GM23338 (cell line): ENCODE measurements at regions not wholly inside any gene's neighbourhood (a gene's known extent, or its start where the extent isn't known, plus 50 kb on each side); places are given as distances from the start of the nearest gene placed in this dataset.

ENCODE experiments used
- CREB1 ChIP-seq: fragments of 250-450 bp; sonication (Bioruptor Pico); IDR thresholded peaks from 2 replicates; pipeline ENCODE4 v1.5.0; 2020; ENCODE audit warnings: low read depth, mild to moderate bottlenecking, moderate library complexity
- CTCF ChIP-seq, 2 experiments: fragments of 200-600 bp in 1 of 2; sonication (generic) in 1 of 2; conservative IDR thresholded peaks; 2 replicates each; pipeline versions ENCODE4 v1.5.1 to v1.6.1; 2016 to 2017; ENCODE audit warnings: antibody characterized with exemption in 2 of 2, low read depth in 2 of 2, mild to moderate bottlenecking in 2 of 2, moderate library complexity in 1 of 2
- ETS1 ChIP-seq: IDR thresholded peaks from 2 replicates; pipeline ENCODE4 v1.6.1; 2016; ENCODE audit warnings: antibody characterized with exemption
- EZH2 ChIP-seq: fragments of 200-600 bp; sonication (generic); IDR thresholded peaks from one replicate; pipeline ENCODE4 v1.8.0; 2017; ENCODE audit warnings: antibody characterized with exemption, mild to moderate bottlenecking, low read depth; ENCODE audit not compliant: unreplicated experiment
- EZH2phosphoT487 ChIP-seq: fragments of 200-600 bp; sonication (generic); IDR thresholded peaks from one replicate; pipeline ENCODE4 v1.8.1; 2018; ENCODE audit warnings: antibody characterized with exemption; ENCODE audit not compliant: unreplicated experiment
- JUNB ChIP-seq: IDR thresholded peaks from one replicate; pipeline ENCODE4 v1.6.1; 2016; ENCODE audit warnings: antibody characterized with exemption; ENCODE audit not compliant: unreplicated experiment
- NANOG ChIP-seq: IDR thresholded peaks from 2 replicates; pipeline ENCODE4 v1.6.1; 2016; ENCODE audit warnings: antibody characterized with exemption, borderline replicate concordance
- POLR2AphosphoS5 ChIP-seq: IDR thresholded peaks from 2 replicates; pipeline ENCODE4 v1.6.1; 2016; ENCODE audit warnings: antibody characterized with exemption, low read depth
- REST ChIP-seq: IDR thresholded peaks from one replicate; pipeline ENCODE4 v1.6.1; 2018; ENCODE audit warnings: antibody characterized with exemption; ENCODE audit not compliant: unreplicated experiment
- STAT1 ChIP-seq: IDR thresholded peaks from one replicate; pipeline ENCODE4 v1.6.1; 2016; ENCODE audit warnings: antibody characterized with exemption; ENCODE audit not compliant: unreplicated experiment
- ZNF114 ChIP-seq: fragments of 250-450 bp; sonication (Bioruptor Pico); IDR thresholded peaks from 2 replicates; pipeline ENCODE4 v1.5.0; 2020; ENCODE audit warnings: mild to moderate bottlenecking, moderate library complexity
- ZNF331 ChIP-seq: fragments of 250-450 bp; sonication (Bioruptor Pico); IDR thresholded peaks from 2 replicates; pipeline ENCODE4 v1.5.0; 2020; ENCODE audit warnings: low read depth, mild to moderate bottlenecking, moderate library complexity

GRCh38 chr12:114879354-114879753, 195.4 kb upstream of the TBX3 start:
- TF ChIP-seq POLR2AphosphoS5: no peak
- TF ChIP-seq CTCF (conservative IDR thresholded peaks at IDR 0.05; ENCODE audit: low read depth in 2 of 2): no peak
- TF ChIP-seq EZH2phosphoT487: no peak
- no peak for TF ChIP-seq NANOG
- no peak for TF ChIP-seq REST
- no peak for TF ChIP-seq ZNF331 (CRISPR knock-in tag)
- no peak for TF ChIP-seq ZNF114 (CRISPR knock-in tag)
- TF ChIP-seq JUNB: no peak
- TF ChIP-seq EZH2: no peak
- no peak for TF ChIP-seq STAT1
- no peak for TF ChIP-seq CREB1 (CRISPR knock-in tag)
- no peak for TF ChIP-seq ETS1
